Body of pancreas (tissue), 4 donors: ENCODE measurements at regions not wholly inside any gene's neighbourhood (a gene's known extent, or its start where the extent isn't known, plus 50 kb on each side); places are given as distances from the start of the nearest gene placed in this dataset.

Experiments
- CTCF ChIP-seq, 7 experiments: fragments of 450-650 bp in 4 of 7; fragments of 200-600 bp in 3 of 7; sonication (generic) in 3 of 7; IDR thresholded peaks; one replicate each; pipeline ENCODE4 v1.5.1; 2016 to 2019; ENCODE audit warnings: antibody characterized with exemption in 7 of 7
- POLR2A ChIP-seq, 3 donors: fragments of 450-650 bp; IDR thresholded peaks; one replicate each; pipeline ENCODE4 v1.6.1; 2016; ENCODE audit warnings: antibody characterized with exemption in 3 of 3, mild to moderate bottlenecking in 2 of 3

DNA sequence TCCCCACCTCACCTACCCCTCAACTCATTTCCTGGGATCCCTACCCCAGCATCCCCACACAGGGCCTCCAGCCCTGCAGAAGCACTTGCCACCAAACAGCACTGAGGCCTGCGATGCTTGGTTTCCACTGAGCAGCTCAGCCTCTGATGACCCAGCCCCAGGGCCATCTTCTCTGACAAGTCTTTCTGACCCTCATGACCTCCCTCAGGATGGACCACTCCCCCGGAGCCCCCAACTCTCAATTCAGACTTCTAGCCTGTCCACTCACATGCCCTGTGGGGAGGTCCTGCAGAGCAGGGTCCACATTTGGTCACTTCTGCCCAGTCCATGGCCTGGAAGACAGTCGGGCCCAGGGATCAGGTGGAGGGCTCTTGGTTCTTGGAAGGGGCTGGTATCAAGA lies 63.4 kb upstream of the SPATA12 start:
- TF ChIP-seq POLR2A (IDR thresholded peaks at IDR 0.05) (no peak), CTCF (IDR thresholded peaks at IDR 0.05) (no peak)
